Epithelial cell of esophagus (primary cell): ENCODE measurements at regions not wholly inside any gene's neighbourhood (a gene's known extent, or its start where the extent isn't known, plus 50 kb on each side); places are given as distances from the start of the nearest gene placed in this dataset.

ENCODE experiments used
- DNase-seq: peaks from one replicate; pipeline ENCODE4 v3.0.0; 2010; ENCODE audit warnings: low read depth
- H3K4me3 ChIP-seq: 2 replicates; pipeline ENCODE4 v1.5.1; 2011; ENCODE audit warnings: mild to moderate bottlenecking, low read length, control low read depth
- CTCF ChIP-seq: IDR thresholded peaks from 2 replicates; pipeline ENCODE4 v1.5.1; 2011; ENCODE audit warnings: low read depth, mild to moderate bottlenecking, low read length, control low read depth, inconsistent platforms; ENCODE audit not compliant: insufficient read depth; ENCODE audit errors: missing control alignments

GRCh38 chr3:72429589-72430353 lies 418.5 kb downstream of the SHQ1 start:
- no peak for DNase-seq
- H3K4me3 ChIP-seq: no peak overlapping the region
- no peak for TF ChIP-seq CTCF

GRCh38 chr3:72428803-72429202 lies 419.4 kb downstream of the SHQ1 start:
- no peak overlapping the region for H3K4me3 ChIP-seq
- TF ChIP-seq CTCF: no peak
- no peak for DNase-seq

DNA sequence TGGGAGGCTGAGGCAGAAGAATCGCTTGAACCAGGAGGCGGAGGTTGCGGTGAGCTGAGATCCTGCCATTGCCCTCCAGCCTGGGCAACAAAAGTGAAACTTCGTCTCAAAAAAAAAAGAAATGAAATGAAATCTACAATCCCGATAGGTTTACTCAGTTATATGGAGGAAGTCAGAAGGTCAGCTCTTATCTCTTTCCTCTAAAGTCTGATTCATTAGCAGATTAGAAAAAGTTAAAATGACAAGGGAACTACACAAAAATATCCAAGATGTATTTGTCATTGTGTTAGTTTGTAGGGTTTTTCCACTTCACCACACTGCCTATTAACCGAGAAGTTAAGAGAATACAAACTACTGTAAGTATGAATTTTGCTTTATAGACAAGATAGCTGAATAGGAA lies 420.6 kb downstream of the SHQ1 start:
- no peak for DNase-seq
- no peak overlapping the region for H3K4me3 ChIP-seq
- no peak for TF ChIP-seq CTCF

GRCh38 chr3:72426618-72427397 lies 421.4 kb downstream of the SHQ1 start:
- DNase-seq: no peak
- no peak overlapping the region for H3K4me3 ChIP-seq
- TF ChIP-seq CTCF: no peak

DNA sequence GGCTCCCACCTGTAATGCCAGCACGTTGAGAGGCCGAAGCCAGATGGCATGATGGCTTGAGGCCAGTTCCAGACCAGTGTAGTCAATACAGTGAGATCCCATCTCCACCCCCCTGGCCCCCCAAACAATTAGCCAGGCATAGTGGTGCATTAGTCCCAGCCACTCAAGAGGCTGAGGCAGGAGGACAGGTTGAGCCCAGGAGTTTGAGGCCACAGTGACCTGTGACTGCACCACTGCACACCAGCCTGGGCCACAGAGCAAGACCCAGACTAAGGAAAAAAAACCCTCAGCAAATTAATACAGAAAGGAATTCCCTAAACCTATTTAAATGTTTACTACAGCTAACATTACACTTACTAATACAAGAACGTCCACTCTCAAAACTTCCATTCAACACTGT lies 424.6 kb downstream of the SHQ1 start:
- no peak for TF ChIP-seq CTCF
- no peak for DNase-seq
- no peak overlapping the region for H3K4me3 ChIP-seq

DNA sequence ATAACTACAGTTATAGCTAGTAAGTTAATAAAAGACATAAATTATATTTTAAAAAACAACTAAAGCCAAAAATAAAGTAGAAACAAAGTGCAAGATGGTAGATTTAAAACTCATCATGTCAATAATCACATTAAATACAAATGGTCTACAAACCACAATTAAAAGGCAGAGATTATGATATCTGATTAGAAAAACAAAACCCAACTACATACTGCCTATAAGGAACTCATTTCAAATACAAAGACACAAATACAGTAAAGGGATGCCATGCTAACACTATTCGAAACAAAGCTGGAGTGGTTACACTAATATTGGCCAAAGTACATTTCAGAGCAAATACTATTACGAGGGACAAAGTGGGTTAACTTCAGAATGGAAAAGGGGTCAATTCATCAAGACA lies 426.5 kb downstream of the SHQ1 start:
- no peak for TF ChIP-seq CTCF
- DNase-seq: no peak
- H3K4me3 ChIP-seq: no peak overlapping the region

DNA sequence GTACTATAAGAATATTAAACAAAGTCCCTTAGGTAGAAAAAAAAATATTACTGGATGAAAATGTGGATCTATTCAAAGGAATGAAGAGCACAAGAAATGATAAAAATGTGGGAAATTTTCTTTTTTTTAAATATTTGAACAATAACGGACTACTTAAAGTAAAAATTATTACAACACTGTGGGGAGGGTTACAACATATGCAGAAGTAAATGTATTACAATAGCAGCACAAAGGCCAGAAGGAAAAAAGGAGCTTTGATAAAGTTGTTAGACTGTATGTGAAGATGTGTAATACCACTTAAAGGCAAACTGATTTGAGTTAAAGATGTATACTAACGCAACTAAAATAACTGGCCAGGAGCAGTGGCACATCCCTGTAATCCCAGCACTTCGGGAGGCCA lies 427.1 kb downstream of the SHQ1 start:
- TF ChIP-seq CTCF: no peak
- DNase-seq: no peak

More for the DNA sequence above, 427.1 kb downstream of the SHQ1 start:
- no peak overlapping the region for H3K4me3 ChIP-seq
